ENCODE measurements at regions not wholly inside any gene's neighbourhood (a gene's known extent, or its start where the extent isn't known, plus 50 kb on each side); places are given as distances from the start of the nearest gene placed in this dataset.
A peak's percentile ranks its signal among the peaks of the same experiment; 100 is the strongest.
"Not testable (repeated sequence)": the region's sequence is repeated elsewhere in the genome, so short reads cannot be mapped to it uniquely, and the experiment has no call there.

DNA sequence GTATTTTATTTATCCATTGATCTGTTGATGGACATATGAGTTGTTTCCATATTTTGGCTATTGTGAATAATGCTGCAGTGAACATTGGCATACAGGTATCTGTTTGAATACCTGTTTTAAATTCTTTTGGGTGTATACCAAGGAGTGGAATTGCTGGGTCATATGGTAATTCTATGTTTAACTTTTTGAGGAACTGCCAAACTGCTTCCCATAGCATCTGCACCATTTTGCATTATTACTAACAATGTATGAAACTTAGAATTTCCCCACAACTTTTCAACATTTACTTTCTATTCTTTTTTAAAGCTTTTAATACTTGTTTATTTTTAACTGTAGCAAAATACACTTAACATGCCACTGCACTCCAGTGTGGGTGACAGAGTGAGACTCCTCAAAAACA lies 57.0 kb upstream of the MSN start:
- DNase-seq (ENCODE audit: low spot score): no peak

DNA sequence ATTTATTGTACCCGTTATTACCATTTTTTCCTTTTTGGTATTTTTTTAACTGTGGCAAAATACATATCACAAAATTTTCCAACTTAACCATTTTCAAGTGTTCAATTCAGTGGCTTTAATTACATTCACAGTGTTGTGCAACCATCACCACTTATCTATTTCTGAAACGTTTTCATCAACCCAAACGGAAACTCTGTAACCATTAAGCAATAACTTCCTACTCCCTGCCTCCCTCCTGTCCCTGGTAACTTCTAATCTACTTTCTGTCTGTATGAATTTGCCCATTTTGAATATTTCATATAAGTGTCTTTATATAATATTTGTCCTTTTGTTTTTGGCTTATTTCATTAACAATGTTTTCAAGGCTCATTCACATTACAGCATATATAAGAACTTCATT lies 57.4 kb upstream of the MSN start:
- DNase-seq (ENCODE audit: low spot score): no peak

DNA sequence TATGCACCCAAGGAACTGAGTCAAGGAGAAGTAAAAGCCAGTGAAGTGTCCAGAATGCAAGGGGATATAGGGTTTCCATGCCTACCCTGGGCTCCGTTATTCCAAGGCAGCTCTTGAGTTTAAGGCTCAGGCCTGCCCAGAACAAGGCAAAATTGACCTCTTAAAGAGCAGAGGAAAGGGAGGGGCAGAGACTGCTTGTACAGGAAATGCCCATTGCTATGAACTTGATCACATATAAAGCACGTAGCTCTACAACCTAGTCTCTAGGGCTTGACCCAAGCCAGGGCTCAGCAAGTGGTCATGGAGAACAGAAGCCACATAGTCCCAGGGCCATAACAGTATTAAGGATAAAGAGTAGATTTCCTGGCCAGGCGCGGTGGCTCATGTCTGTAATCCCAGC lies 58.2 kb upstream of the MSN start:
- no peak for DNase-seq (ENCODE audit: low spot score)

DNA sequence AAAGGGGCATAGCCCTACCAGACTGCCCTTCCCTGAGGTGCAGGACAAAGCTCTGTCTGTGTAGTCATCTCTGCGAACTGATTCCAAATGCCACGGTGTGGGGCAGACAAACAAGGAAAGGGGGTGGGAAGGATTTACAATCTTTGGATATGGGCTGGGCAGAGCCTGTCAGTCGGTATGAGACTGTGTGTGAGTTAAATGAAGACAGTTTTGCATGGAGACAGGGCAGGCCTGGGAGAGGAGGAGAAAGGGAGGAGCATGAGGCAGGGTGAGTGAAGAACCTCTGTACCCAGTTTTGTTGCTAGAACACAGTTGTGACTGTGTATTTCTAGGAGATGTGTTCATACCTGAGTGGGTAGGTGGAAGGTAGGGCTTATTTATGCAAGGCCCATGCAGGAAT lies 59.4 kb upstream of the MSN start:
- DNase-seq (ENCODE audit: low spot score): no peak

DNA sequence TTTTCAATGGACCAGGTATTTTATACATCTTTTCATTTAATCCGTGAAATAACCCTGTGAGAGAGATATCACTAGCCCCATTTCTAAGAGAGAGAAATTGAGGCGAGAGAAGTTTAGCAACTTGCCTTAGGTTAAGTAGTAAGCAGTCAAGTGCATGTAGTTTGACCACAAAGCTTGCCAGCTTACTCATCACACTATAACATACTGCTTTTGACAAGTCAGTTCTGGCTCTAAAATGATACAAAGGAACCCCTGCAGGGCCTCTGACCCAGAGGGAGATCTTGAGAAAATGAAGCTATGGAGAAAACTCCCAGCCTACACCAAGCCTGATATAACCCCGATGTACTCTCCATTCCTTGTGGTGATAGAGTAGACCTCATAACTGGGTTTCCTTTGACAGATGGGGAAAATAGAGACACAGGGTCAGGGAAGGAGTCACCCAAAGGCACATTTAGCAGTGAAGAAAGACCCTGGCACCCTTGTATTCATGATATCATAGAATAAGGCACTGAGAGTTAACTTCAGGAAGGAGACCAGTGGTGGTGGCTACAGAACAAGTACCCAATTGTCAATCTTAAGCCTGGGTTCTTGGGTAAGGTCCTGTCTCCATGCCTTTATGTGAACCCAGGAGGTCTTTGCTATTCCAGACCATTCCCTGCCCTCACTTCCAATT lies 60.2 kb upstream of the MSN start:
- peak; percentile 17 for DNase-seq (ENCODE audit: low spot score)

DNA sequence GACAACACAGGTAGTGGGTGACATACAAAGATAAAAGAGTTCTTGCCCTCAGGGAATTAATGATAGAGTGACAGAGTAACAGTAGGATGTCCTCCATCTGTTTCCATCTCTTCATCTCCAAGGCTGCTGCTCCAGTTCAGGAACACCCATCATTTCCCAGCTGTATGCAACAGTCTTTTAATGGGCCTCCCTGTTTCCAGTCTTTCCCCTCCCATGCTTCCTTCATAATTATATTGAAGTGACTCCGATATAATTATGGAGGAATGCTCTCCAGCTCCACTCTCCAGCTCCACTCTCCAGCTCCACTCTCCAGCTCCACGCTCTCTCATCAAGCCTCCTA lies 65.3 kb upstream of the MSN start:
- DNase-seq (ENCODE audit: low spot score): no peak

DNA sequence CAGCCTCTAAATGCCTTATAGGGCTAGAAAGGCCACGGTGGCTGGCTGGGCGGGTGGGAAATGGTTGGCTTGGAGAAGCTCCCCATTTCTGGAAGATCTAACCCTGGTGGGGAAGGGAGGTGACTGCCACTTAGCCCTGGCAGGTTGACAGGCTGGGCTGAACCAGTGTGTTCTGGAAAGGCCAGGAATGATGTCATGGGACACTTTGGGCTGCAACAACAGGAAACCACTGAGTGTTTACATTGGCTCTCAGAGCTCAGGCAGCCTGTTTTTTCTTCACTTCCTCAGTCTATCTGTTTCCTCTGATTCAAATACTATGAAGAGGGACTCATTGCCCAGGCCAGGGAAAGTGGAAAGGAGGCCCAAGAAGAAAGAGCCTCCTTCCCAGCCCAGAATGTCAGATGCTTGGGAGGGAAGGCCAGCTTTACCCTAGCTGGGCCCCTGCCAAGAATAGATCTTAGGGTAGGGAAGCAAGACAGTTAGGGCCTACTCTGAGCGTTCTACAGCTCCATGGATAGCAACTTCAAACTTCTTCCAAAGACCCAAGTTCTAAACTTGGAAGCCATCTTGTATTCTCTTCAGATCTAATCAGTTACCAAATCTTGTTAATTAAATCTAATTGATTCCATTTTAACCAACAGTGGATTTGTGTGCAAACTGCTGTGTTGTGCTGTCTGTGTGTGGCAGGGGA lies 65.8 kb upstream of the MSN start:
- DNase-seq (ENCODE audit: low spot score): peak; percentile 80

DNA sequence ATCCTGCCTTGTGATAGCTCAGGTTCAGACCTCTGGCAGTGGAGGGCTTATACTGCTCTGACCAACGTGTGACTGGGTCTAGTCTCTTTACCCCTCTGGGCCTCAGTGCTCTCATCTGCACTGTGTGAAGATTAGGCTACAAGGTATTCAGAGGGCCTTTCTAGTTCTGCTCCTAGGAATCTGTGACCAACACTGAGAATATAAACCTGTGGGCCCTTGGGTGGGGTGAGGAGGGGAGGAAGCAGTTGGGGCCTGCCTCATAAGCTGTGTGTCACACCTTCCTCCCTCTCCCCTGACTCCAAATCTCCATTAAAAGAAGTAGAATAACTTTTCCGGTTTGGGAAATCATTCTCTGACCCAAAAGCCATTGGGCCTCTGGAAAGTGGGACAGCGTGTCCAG lies 66.3 kb upstream of the MSN start:
- no peak for DNase-seq (ENCODE audit: low spot score)

DNA sequence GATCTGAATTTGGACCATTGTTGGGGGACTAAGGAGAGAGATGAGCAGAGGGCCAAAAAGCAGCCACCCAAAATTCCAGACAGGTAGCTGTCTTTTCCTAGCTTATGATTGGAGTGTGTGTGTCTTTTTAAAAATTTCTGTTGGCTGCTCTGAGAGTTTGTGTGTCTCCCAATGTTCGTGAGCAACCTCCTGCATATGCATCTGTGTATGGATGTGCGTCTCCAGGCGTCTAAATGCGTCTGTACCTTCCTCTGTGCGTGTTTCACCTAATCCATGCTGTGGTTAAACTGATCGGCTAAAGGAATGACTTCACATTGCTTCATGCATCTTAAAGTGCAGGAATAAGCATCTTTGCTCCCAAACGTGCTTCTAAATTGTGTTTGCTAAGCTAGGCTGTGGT lies 65.5 kb upstream of the LAS1L start:
- no peak for DNase-seq (ENCODE audit: low spot score)

DNA sequence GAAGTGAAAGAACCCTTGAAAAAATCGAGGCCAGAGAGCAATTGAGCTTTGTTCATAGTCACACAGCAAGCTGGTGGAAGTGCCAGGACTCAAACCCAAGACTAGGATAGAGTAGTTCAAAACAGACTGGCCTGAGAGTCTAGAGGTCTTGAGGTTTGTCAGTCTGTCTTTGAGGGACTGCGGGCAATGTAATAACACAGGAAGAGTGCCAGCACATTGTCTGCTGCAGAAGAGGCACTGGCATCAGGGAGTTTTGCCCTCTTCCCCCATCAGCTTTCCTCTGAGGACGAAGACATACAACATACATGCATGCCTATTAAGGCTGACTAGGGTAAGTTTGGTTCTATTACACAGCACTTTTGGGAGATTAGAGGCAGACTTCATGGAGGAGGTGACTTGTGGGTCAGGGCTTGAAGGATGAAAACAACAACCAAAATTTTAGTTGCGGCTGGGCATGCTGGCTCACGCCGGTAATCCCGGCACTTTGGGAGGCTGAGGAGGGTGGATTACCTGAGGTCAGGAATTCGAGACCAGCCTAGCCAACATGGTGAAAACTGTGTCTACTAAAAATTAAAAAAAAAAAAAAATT lies 64.1 kb upstream of the LAS1L start:
- no peak for DNase-seq (ENCODE audit: low spot score)

DNA sequence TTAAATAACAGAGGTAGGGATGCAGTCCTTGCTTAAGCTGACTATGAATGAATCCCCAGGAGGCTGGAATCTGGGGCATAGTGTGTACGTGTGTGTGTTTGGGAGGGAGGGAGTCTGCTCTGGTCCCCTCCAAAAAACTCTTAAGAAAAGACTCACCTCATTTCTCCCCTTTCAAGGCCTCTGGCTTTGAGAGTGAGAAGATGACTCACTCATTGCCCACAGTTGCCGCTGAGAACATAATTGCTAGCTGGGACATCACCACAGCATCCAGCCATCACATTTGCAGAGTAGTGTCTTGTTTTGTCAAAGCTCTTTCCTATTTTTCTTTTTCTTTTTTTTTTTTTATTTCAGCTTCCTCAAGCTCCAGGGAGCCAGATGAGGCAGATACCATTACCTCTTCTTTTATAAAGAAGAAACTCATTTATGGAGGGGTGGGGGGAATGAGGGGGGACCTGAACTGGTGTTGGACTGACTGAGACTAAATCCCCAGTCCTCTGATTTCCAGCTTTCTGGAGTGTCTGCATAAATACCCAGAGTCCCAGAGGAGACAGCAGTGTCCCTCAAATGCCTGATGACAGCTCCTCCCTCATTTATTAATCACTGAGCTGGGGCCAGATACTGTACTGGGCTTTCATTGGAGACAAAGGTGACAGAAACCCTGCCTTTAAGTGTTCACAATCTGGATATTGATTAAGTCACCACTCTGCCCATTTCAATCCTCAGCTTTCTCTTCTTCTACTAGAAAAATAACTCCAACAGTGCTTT lies 61.9 kb upstream of the LAS1L start:
- DNase-seq (ENCODE audit: low spot score): peak; percentile 62

DNA sequence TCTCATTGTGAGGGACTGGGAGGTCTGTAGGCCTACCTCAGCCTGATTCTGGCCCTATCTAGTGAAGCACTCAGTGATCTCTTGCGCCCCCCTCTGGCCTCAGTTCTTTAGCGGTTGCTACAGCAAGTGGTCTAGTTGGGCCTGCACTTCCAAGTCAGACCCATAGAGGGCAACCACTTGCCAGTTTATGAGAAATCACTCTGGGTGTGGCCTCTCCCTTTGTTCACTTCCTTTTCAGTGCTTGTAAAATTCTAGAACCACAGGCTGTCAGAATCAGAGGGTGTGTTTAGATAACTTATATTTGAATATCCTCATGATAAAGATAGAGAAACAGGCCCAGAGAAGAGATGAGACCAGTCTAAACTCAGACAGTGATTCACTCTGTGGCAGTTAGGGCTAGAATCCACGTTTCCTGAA lies 60.9 kb upstream of the LAS1L start:
- peak; percentile 94 for DNase-seq (ENCODE audit: low spot score)

DNA sequence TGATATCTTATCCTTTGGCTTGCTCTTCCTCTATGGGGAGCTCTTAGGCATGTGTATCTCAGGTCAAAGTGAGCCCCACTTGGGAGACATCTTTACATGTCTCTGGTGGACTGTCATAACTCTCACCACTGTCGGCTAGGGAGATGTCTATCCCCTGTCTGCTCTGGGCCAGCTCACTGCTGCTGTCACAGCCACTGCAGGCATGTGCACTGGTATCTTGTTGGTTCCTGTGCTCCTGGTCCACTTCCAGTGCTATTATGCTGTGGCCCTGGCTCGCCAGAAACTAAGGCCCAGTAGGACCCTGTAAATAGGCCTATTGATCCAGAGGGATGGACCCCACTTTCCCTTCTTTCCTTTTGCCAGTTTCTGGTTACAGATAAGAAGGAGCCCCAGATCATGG lies 56.6 kb upstream of the LAS1L start:
- DNase-seq (ENCODE audit: low spot score): no peak

DNA sequence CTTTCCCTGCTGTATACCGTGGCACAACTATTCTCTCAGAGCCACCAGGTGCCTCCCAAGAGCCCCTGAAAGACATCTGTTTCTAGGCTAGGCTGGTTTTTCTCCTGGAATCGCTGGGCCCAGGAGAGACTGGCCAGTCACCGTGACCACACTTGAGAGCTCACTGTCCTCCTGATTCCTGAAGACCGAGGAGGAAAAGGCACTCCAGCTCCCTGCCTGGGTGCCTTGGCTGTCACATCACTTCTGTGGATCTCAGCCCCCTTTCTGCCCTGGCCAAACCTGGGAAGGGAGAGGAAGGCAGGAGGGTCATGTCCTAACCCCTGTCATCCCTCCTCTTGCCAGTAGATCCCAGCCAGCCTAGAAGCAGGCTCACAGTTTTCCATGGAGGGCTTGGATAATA lies 54.7 kb upstream of the LAS1L start:
- no peak for DNase-seq (ENCODE audit: low spot score)

DNA sequence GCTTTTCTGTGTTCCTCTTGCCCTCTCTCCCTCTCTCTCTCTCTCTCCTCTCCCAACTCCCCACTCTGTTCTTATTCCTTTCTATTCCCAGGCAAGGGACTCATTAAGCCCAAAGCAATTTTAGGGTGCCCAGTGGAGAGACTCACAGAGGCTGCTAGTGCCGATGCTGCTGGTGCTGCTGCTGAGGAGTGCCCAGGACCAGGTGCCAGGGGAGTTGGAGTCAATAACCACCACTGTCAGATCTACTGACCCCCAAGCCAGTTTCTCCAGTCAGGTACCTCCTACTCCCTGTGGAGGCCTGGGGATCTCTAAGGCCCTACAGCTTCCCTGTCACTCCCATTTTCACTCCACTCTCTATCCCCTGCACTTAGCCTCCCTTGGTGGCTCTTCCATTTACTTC lies 54.2 kb upstream of the LAS1L start:
- DNase-seq (ENCODE audit: low spot score): no peak

DNA sequence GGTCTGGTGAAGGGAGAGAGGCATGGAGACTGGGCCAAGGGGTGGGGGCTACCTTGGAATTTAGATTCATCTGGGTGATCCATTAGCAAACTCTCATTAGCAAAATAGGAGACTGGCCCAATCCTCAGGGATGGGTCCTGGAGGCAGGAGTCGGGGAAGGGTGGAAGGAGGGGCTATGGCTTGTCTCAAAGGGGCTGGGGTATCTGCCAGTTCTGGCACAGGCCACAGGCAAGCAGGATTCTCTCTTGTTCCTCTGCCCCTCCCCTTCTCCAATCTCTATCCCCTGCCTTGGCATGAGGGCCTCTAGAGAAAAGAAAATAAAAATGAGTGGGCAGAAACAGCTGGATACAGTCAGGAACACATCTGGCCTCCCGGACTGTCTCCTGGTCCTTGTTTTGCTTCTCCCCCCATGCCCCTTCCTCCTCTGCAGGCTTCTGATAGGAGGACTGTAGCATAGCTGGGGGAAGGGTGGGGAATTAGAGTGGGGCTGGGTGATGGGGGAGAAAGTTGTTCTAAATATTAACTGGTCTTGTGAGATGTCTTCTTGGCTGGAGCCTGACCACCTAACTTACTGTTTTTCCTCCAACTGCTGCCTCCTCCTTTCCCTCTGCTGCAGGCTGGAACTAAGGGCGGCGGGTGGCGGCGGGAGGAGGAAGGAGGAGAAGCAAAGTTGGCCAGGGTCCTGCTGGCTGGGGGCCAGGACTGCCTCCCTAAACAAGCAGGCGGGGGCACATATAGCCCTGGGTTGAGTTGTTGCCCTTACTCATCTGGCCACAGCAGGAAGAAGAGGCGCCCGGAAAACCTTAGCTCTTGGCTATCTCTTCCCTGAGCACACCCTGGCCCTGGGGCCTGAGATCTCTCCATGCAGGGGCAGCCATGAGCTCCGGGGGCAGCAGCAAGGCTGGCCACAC lies 53.3 kb upstream of the LAS1L start:
- no peak for DNase-seq (ENCODE audit: low spot score)

DNA sequence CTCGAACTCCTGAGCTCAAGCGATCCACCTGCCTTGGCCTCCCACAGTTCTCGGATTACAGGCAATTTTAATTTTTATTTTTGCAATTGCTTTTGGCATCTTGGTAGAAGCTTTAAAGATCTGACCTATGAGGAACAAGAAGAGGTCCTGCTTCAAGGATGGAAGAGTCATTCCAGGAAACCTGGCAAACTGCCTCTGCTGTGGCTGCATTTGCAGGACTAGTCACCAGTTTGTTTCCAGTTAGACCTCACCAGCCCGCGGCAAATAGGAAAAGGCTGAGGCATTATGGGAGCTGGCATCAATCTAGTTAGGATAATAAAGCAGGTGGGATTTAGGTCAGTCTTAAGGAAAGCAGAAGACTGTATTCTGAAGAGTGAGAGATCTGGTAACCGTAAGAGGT lies 51.9 kb upstream of the LAS1L start:
- DNase-seq (ENCODE audit: low spot score): peak; percentile 18

DNA sequence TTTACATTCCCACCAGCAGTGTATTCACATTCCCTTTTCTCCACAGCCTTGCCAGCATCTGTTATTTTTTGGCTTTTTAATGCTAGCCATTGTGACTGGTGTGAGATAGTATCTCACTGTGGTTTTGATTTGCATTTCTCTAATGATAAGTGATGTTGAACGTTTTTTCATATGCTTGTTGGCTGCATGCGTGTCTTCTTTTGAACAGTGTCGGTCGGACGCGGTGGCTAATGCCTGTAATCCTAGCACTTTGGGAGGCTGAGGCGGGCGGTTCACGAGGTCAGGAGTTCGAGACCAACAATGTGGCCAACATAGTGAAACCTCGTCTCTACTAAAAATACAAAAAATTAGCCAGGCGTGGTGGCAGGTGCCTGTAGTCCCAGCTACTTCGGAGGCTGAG lies 50.6 kb upstream of the LAS1L start:
- not testable (repeated sequence) for DNase-seq (ENCODE audit: low spot score)
